ENCODE measurements at regions not wholly inside any gene's neighbourhood (a gene's known extent, or its start where the extent isn't known, plus 50 kb on each side); places are given as distances from the start of the nearest gene placed in this dataset.

- no peak overlapping the region for H3K4me3 Mint-ChIP-seq
- POLR2A ChIA-PET = no interaction called here
- H3K9me3 Mint-ChIP-seq = peaks cover 0 to 5% (median 0%) of the 10 kb centered on the region in 9 donors
- no peak overlapping the region for H3K27ac Mint-ChIP-seq
- no peaks in the 10 kb centered on the region for H3K36me3 Mint-ChIP-seq
- no peak for ATAC-seq
- no peaks in the 10 kb centered on the region for H3K4me1 Mint-ChIP-seq
- DNase-seq = no peak
- H3K27me3 Mint-ChIP-seq = peaks cover 3 to 22% (median 4%) of the 10 kb centered on the region in 5 donors
Measured at GRCh38 chr11:15826826-15827225, 529.5 kb downstream of the SOX6 start.

DNA sequence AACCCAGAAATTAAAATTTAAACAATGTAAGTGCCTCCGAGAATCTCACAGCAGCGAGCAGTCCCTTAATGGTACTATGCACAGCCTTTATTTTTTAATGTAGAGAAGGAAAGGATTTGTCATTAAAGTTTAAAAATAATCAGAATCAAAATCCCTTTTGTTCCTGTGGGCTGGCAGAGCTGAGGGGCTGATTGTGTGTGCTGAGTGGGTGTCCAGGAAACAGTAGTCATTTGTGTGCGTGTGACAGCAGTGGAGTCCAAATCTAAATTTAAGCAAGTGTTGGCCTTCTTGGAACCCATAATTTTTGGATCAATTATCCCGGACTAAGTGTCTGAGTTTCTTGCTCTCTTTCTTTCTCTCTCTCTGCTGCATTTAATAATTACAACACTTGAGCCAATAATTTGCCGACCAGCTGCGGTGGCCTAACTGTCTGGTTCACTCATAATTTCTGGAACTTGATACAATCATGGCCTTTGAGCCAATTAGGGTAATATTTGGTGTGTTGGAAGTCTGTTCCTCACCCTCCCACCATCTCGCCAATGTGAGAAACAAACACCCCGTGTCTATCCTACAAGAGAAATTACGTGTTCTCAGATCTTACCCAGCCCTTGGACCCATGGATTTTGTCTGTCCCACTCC lies 528.0 kb downstream of the SOX6 start:
- ATAC-seq = no peak
- peaks cover 3 to 22% (median 4%) of the 10 kb centered on the region in 5 donors for H3K27me3 Mint-ChIP-seq
- POLR2A ChIA-PET = no interaction called here

DNA sequence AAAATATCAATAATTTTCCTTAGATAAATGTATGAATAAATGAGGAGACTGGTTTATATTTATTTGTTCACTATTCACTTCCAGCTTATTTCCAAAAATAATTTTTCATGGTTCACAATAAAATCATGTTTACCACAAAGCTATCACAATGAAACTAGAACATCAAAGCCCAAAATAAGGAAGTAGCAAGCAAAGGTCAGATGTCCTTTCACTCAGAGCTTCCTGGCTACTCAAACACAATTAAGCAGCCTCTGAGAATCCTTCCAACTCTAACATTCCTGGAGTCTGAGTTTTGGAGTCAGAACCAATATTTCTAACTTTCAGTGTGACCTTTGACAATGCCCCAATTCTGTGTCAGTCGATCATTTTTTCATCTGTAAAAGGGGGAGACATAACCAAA lies 527.0 kb downstream of the SOX6 start:
- DNase-seq (no peak), ATAC-seq (no peak)
- H3K27ac Mint-ChIP-seq = no peak overlapping the region
- H3K27me3 Mint-ChIP-seq = peaks cover 3 to 22% (median 4%) of the 10 kb centered on the region in 5 donors
- H3K4me1 Mint-ChIP-seq = no peaks in the 10 kb centered on the region
- peaks cover 0 to 2% (median 0%) of the 10 kb centered on the region in 9 donors for H3K9me3 Mint-ChIP-seq
- POLR2A ChIA-PET = no interaction called here
- no peaks in the 10 kb centered on the region for H3K36me3 Mint-ChIP-seq
- H3K4me3 Mint-ChIP-seq = no peak overlapping the region

More for the DNA sequence above, 528.0 kb downstream of the SOX6 start:
- peaks cover 0 to 2% (median 0%) of the 10 kb centered on the region in 9 donors for H3K9me3 Mint-ChIP-seq
- no peaks in the 10 kb centered on the region for H3K36me3 Mint-ChIP-seq
- H3K27ac Mint-ChIP-seq = no peak overlapping the region
- DNase-seq = no peak
- no peaks in the 10 kb centered on the region for H3K4me1 Mint-ChIP-seq
- H3K4me3 Mint-ChIP-seq = no peak overlapping the region

GRCh38 chr11:15830741-15831428 lies 525.5 kb downstream of the SOX6 start:
- no peaks in the 10 kb centered on the region for H3K36me3 Mint-ChIP-seq
- H3K4me3 Mint-ChIP-seq = no peak overlapping the region
- DNase-seq = no peak
- POLR2A ChIA-PET = no interaction called here
- no peak for ATAC-seq
- peaks cover 0 to 2% (median 0%) of the 10 kb centered on the region in 9 donors for H3K9me3 Mint-ChIP-seq
- H3K4me1 Mint-ChIP-seq = no peaks in the 10 kb centered on the region
- H3K27ac Mint-ChIP-seq = no peak overlapping the region
- H3K27me3 Mint-ChIP-seq = peaks cover 2 to 9% (median 3%) of the 10 kb centered on the region in 5 donors

DNA sequence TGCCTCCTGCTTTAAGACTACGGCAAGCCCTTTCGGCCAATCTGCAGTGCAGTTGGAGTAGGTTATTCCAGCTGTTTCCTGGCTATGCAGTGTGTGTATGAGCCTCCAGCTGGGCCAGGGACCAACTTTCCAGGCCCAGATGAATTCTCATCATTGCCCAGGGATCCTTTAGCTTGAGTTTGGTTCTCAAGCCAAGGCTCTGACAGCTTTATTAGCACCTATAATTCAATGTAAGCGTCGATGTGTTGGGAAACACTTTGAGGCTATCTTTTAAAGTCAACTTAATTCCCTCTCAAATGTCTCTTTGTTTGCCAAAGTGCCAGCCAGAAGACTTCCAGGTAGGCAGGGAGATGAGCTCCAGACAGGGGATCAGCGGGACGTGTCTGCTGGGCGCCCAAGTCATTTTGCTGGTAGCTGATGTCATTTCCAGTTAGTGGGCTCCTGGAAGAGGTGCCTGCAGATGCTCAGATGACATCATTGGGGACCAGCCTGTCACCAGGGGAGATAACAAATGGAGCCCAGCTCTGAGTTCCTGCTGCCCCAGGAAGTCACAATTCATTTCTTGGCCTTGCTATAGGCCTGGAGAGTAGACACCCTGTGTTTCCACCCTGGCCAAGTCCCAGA lies 520.4 kb downstream of the SOX6 start:
- no peaks in the 10 kb centered on the region for H3K36me3 Mint-ChIP-seq
- peaks cover 0 to 4% (median 0%) of the 10 kb centered on the region in 9 donors for H3K9me3 Mint-ChIP-seq
- no peak overlapping the region for H3K27ac Mint-ChIP-seq
- ATAC-seq (no peak), DNase-seq (no peak)
- POLR2A ChIA-PET = no interaction called here
- no peaks in the 10 kb centered on the region for H3K4me1 Mint-ChIP-seq
- peaks cover 0 to 9% (median 0%) of the 10 kb centered on the region in 5 donors for H3K27me3 Mint-ChIP-seq
- no peak overlapping the region for H3K4me3 Mint-ChIP-seq

DNA sequence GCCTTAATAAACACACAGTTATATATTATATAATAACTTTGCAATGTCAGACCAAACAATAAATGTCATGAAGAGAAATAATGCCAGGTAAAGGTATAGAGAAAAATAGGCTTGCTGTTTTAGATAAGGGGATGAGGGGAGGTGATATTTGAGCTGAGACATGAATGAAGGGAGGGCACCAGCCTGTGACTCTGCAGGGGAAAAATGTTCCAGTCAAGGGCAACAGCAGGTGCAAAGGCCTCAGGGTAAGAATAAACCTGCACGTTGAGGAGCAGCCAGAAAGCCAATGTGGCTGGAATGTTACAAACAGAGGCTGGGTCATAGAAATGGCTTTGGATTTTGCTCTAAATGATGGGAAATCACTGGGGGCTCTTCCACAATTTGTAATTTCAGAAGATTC lies 519.6 kb downstream of the SOX6 start:
- ATAC-seq (no peak), DNase-seq (no peak)
- peaks cover 0 to 4% (median 0%) of the 10 kb centered on the region in 9 donors for H3K9me3 Mint-ChIP-seq
- H3K4me3 Mint-ChIP-seq = no peak overlapping the region
- no peak overlapping the region for H3K27ac Mint-ChIP-seq
- H3K36me3 Mint-ChIP-seq = no peaks in the 10 kb centered on the region
- peaks cover 0 to 11% (median 0%) of the 10 kb centered on the region in 5 donors for H3K27me3 Mint-ChIP-seq
- POLR2A ChIA-PET = no interaction called here
- H3K4me1 Mint-ChIP-seq = no peaks in the 10 kb centered on the region

- Mint-ChIP-seq H3K4me1 (no peaks in the 10 kb centered on the region), H3K36me3 (no peaks in the 10 kb centered on the region), H3K4me3 (no peak overlapping the region), H3K27ac (no peak overlapping the region), H3K9me3 (peaks cover 0 to 4% (median 0%) of the 10 kb centered on the region in 9 donors), H3K27me3 (peaks cover 0 to 23% (median 5%) of the 10 kb centered on the region in 5 donors)
- DNase-seq (no peak), ATAC-seq (no peak)
- POLR2A ChIA-PET = no interaction called here
Measured at GRCh38 chr11:15837901-15838489, 518.4 kb downstream of the SOX6 start.

DNA sequence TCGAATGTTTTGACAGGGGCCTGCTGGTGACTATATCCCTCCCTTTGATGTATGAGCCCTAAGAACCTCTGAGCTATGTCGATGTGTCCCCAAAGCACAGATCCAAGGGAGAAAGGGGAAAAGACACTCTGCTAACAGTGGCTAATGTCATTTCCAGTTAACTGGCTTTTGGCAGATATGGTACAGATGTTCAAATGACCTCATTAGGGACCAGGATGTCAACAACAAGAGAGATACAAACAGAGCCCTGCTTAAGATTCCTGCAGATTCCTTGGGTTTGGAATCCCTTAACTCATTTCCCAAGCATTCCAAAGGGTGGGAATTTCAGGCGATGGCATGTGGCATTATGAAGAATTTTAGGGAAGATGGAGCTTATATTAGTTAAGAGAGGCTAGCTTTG lies 517.3 kb downstream of the SOX6 start:
- H3K27ac Mint-ChIP-seq = no peak overlapping the region
- H3K9me3 Mint-ChIP-seq = peaks cover 0 to 4% (median 0%) of the 10 kb centered on the region in 9 donors
- ATAC-seq = no peak
- H3K27me3 Mint-ChIP-seq = peaks cover 0 to 23% (median 5%) of the 10 kb centered on the region in 5 donors
- POLR2A ChIA-PET = no interaction called here
- no peaks in the 10 kb centered on the region for H3K36me3 Mint-ChIP-seq
- H3K4me1 Mint-ChIP-seq = no peaks in the 10 kb centered on the region
- DNase-seq = no peak
- H3K4me3 Mint-ChIP-seq = no peak overlapping the region

- H3K27ac Mint-ChIP-seq = no peak overlapping the region
- POLR2A ChIA-PET = no interaction called here
- no peak for DNase-seq
- no peak for ATAC-seq
- no peaks in the 10 kb centered on the region for H3K4me1 Mint-ChIP-seq
- H3K9me3 Mint-ChIP-seq = peaks cover 0 to 6% (median 0%) of the 10 kb centered on the region in 9 donors
- no peak overlapping the region for H3K4me3 Mint-ChIP-seq
- H3K36me3 Mint-ChIP-seq = no peaks in the 10 kb centered on the region
- peaks cover 0 to 25% (median 5%) of the 10 kb centered on the region in 5 donors for H3K27me3 Mint-ChIP-seq
Measured at GRCh38 chr11:15840966-15841365, 515.4 kb downstream of the SOX6 start.

GRCh38 chr11:15841931-15842740 lies 514.2 kb downstream of the SOX6 start:
- POLR2A ChIA-PET = no interaction called here

DNA sequence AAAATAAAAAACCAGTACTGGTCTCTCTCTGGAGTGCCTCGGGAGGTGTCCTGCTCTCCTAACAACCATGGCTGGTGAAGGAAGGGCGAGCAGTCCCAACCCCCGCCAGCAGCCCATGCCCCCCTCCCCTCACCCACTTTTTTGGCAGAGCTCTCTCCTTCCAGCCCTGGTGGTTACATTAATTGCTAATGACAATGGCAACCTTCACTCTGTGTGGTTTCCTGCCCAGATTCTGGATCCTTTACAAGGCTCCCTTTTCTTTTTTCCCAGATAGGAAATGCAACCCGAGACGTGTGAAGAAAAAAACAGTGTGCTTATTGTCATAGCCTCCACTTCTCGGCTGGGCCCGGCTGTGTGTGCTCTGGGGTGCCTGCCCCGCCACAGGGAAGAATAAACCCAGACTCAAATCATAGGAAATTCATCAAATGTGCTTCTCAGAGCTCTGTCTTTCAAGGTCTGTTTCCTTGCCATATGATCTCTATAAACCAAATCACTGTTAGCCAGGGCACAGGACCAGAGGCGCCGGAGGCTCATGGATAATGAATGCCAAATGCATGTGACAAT lies 513.0 kb downstream of the SOX6 start:
- H3K27me3 Mint-ChIP-seq = peaks cover 0 to 23% (median 5%) of the 10 kb centered on the region in 5 donors
- POLR2A ChIA-PET = no interaction called here
- H3K36me3 Mint-ChIP-seq = no peaks in the 10 kb centered on the region
- DNase-seq = no peak
- H3K27ac Mint-ChIP-seq = no peak overlapping the region
- H3K9me3 Mint-ChIP-seq = peaks cover 0 to 4% (median 0%) of the 10 kb centered on the region in 9 donors
- H3K4me3 Mint-ChIP-seq = no peak overlapping the region
- no peaks in the 10 kb centered on the region for H3K4me1 Mint-ChIP-seq
- no peak for ATAC-seq

More at GRCh38 chr11:15841931-15842740, 514.2 kb downstream of the SOX6 start:
- Mint-ChIP-seq H3K4me1 (no peaks in the 10 kb centered on the region), H3K4me3 (no peak overlapping the region), H3K27ac (no peak overlapping the region), H3K36me3 (no peaks in the 10 kb centered on the region), H3K27me3 (peaks cover 0 to 27% (median 5%) of the 10 kb centered on the region in 5 donors), H3K9me3 (peaks cover 0 to 8% (median 0%) of the 10 kb centered on the region in 9 donors)
- no peak for DNase-seq
- no peak for ATAC-seq

DNA sequence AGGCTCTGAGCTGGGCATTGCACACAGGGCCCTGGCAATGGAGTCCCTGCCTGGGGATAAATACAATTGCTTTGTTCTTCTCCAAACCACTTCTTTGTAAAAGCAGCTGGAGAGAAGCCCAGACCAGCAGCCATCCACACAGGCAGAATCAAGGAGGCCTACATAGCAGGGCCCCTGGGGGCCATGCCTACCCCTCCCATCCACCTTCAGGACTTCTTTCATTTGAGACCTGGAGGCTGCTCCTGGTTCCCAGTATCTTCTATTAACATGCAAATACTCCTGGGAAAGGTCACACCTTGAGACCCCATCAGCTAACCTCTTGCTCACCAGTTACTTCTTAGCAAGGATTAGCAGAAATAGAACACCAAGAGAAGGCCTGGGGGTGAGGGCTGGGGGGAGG lies 511.1 kb downstream of the SOX6 start:
- DNase-seq (no peak), ATAC-seq (no peak)
- Mint-ChIP-seq H3K4me3 (no peak overlapping the region), H3K4me1 (no peaks in the 10 kb centered on the region), H3K27ac (no peak overlapping the region), H3K36me3 (no peaks in the 10 kb centered on the region), H3K27me3 (peaks cover 3 to 25% (median 8%) of the 10 kb centered on the region in 5 donors), H3K9me3 (peaks cover 0 to 4% (median 0%) of the 10 kb centered on the region in 9 donors)
- POLR2A ChIA-PET = no interaction called here

All from naive thymus-derived CD8-positive, alpha-beta T cell (primary cell).